AG04449 (cell line): ENCODE measurements at regions not wholly inside any gene's neighbourhood (a gene's known extent, or its start where the extent isn't known, plus 50 kb on each side); places are given as distances from the start of the nearest gene placed in this dataset.
"Not testable (repeated sequence)": the region's sequence is repeated elsewhere in the genome, so short reads cannot be mapped to it uniquely, and the experiment has no call there.

Experiments used
- CTCF ChIA-PET: fragments of 350-600 bp; formaldehyde crosslinking; extraction: SDS; loops from one replicate; lab custom pipeline; 2021; ENCODE audit warnings: antibody characterized with exemption; lab: Yijun Ruan, JAX
- POLR2A ChIA-PET: fragments of 400-600, 350-600 bp; formaldehyde crosslinking; extraction: SDS; loops from one replicate; lab custom pipeline; 2020; ENCODE audit warnings: antibody characterized with exemption, inconsistent platforms; lab: Yijun Ruan, JAX
- DNase-seq: peaks from one replicate; pipeline ENCODE4 v3.0.0-alpha.2; 2010; ENCODE audit warnings: low read depth, low spot score
- H3K4me3 ChIP-seq: 2 replicates; pipeline ENCODE4 v1.5.1; 2011; ENCODE audit warnings: low read depth, mild to moderate bottlenecking, control low read depth, low read length
- CTCF ChIP-seq: IDR thresholded peaks from one replicate; pipeline ENCODE4 v1.5.1; 2011; ENCODE audit warnings: mild to moderate bottlenecking, moderate library complexity, low read length, control low read depth, inconsistent platforms; ENCODE audit not compliant: insufficient read depth; ENCODE audit errors: missing control alignments

GRCh38 chr2:105674401-105674800 is 70.3 kb upstream of the NCK2 start:
- no peak for DNase-seq
- ChIA-PET POLR2A (no interaction called here), CTCF (no interaction called here)
- no peak for TF ChIP-seq CTCF
- no peak overlapping the region for H3K4me3 ChIP-seq

GRCh38 chr2:105671156-105671555 is 73.6 kb upstream of the NCK2 start:
- TF ChIP-seq CTCF: no peak
- ChIA-PET CTCF (interaction anchor here (1.4 kb wide), 1 partner anchor 9 kb away, joined by 3 read pairs; no protein-coding TSS in a partner anchor), POLR2A (no interaction called here)
- H3K4me3 ChIP-seq: no peak overlapping the region
- no peak for DNase-seq

GRCh38 chr2:105669384-105669891 is 75.3 kb upstream of the NCK2 start:
- no peak overlapping the region for H3K4me3 ChIP-seq
- DNase-seq: no peak
- CTCF ChIA-PET: no interaction called here
- POLR2A ChIA-PET: no interaction called here
- TF ChIP-seq CTCF: no peak

- POLR2A ChIA-PET: no interaction called here
- no peak for DNase-seq
- CTCF ChIA-PET: no interaction called here
Observed at GRCh38 chr2:105665480-105665879, 79.2 kb upstream of the NCK2 start.

GRCh38 chr2:105660489-105660888 is 84.2 kb upstream of the NCK2 start:
- no peak for DNase-seq
- POLR2A ChIA-PET: no interaction called here
- no peak overlapping the region for H3K4me3 ChIP-seq
- CTCF ChIA-PET: no interaction called here
- TF ChIP-seq CTCF: no peak

More at GRCh38 chr2:105665480-105665879, 79.2 kb upstream of the NCK2 start:
- no peak for TF ChIP-seq CTCF
- no peak overlapping the region for H3K4me3 ChIP-seq

- POLR2A ChIA-PET, CTCF ChIA-PET: not testable (repeated sequence)
Observed at GRCh38 chr2:105655723-105656606, 88.7 kb upstream of the NCK2 start.

More at GRCh38 chr2:105655723-105656606, 88.7 kb upstream of the NCK2 start:
- DNase-seq, H3K4me3 ChIP-seq: not testable (repeated sequence)
